NCI-H510A treated with DMSO at 0.1 percent for 48 hours (cell line): ENCODE measurements at regions not wholly inside any gene's neighbourhood (a gene's known extent, or its start where the extent isn't known, plus 50 kb on each side); places are given as distances from the start of the nearest gene placed in this dataset.
"Not testable (repeated sequence)": the region's sequence is repeated elsewhere in the genome, so short reads cannot be mapped to it uniquely, and the experiment has no call there.

Experiments
- DNase-seq: peaks from one replicate; lab custom pipeline; 2025; lab: John Stamatoyannopoulos, UW

DNA sequence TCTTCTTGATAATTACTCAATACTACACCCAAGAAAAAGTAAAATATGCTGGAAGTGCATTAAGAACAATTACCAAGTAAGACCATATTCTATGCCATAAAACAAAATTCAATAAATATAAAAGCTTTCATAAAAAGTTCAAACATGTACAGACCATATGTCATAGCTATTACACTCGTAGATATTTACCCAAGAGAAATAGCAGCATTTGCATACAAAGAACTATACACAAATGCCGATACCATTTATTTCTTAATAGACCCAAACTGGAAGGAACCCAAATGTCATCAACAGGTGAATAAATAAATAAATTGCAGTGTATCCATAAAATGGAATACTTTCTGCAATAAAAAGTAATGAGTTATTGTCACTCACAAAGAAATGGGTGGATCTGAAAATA is 78.3 kb upstream of the SLC16A7 start:
- DNase-seq = no peak

- DNase-seq = no peak
These were observed 94.9 kb upstream of the SLC16A7 start for GRCh38 chr12:59500915-59501314.

DNA sequence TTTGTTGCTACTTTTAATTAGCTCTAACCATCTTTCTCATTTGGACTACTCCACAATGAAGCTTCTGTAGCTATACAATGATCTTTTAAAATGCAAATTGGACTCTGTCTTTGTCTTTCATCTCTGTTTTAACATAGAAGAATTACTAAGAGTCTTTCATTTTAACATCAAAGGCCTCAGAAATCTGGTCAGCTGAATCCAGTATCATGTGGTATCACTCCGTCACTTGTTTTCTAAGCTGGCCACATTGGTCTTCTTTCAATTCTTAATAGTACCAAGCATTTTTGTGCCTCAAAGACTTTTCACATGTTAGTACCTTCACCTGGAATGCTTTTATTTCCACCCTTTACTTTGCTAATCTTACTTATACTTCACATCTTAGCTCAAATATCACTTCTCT is 95.5 kb upstream of the SLC16A7 start:
- no peak for DNase-seq

- no peak for DNase-seq
These were observed 96.1 kb upstream of the SLC16A7 start for GRCh38 chr12:59499774-59500173.

GRCh38 chr12:59494617-59495016 is 101.2 kb upstream of the SLC16A7 start:
- no peak for DNase-seq

DNA sequence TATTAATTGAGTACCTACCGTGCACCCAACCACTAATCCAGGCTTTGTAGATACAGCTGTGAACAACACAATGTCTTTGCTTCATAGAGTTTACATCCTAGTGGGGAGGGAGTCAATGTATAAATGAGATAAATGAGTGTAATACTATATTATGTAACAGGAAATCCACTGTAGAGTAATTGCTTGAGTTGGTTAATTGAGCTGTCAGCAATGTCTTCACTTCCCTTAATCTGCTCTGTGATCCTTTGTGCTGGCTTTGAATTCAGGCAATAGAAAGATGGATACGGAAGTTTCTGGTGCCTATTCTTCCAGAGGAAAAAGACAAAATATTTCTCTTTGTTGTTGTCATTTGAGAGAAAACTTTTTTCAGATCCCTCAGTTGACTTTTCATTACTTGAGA is 104.0 kb upstream of the SLC16A7 start:
- no peak for DNase-seq

DNA sequence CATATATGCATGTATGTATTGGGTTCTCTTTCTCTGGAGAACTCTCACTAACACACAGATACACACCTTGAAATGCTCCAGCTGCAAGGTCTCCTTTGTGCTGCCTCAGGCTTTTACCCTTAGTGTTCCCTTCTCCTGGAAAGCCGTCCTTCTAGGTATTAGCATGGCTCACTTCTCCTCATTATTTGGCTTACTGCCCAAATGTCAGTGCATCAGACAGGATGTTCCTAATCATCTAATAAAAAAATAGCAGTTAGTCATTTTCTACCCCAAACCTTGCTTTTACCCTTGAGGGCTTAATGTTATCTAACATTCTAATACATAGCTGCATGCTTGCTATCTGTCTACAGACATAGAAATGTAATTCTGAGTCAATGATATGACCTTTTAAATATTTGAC is 109.0 kb upstream of the SLC16A7 start:
- DNase-seq = no peak

GRCh38 chr12:59484575-59484974 is 111.3 kb upstream of the SLC16A7 start:
- DNase-seq = no peak

DNA sequence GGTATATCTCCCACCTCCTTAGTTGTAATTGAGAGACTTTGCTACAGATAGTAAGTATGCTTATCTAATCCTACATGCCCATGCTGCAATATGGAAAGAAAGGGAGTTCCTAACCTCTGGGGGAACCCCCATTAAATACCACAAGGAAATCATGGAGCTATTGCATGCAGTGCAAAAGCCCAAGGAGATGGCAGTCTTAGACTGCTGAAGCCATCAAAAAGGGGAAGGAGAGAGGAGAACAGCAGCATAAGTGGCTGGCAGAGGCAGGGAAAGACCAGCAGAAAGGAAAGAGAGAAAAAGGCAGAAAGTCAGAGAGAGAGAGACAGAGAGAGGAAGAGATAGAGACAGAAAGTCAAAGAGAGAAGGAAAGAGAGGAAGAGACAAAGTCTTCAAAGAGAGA is 121.6 kb upstream of the SLC16A7 start:
- not testable (repeated sequence) for DNase-seq

DNA sequence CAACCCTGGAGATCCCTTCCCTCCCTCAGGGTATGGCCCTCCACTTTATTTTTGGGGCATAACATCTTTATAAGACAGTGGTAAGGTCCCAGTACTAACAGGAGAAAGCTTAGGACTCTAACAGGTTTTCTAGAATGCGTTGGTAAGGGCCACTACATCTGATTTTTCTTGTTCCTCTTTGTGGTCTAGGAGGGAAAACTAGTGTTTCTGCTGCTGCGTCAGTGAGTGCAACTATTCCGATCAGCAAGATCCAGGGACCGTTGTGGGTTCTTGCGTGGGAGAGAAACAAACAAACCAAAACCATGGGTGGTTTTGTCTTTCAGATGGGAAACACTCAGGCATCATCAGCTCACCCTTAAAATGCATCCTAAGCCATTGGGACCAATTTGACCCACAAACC is 123.6 kb upstream of the SLC16A7 start:
- no peak for DNase-seq

- DNase-seq = no peak
These were observed 135.7 kb upstream of the SLC16A7 start for GRCh38 chr12:59459966-59460660.

DNA sequence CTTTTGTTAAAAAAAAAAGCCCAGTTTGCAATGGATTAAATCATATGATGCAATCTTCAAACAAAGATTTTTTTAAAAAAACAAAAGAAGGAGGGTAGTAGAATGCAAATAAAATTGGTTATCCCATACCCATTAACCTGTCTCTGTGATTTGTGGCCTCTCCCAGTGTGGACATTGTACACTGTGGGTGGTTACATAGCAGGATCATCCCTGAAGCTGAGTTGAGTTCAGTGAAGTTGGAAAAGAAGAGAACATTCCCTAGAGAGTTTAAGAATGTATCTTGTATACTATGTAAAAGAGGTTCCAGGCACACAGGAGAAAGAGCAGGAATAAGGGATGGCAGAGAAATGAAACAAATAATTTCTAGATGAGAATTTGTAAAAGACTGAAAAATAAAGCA is 142.4 kb upstream of the SLC16A7 start:
- DNase-seq = no peak

DNA sequence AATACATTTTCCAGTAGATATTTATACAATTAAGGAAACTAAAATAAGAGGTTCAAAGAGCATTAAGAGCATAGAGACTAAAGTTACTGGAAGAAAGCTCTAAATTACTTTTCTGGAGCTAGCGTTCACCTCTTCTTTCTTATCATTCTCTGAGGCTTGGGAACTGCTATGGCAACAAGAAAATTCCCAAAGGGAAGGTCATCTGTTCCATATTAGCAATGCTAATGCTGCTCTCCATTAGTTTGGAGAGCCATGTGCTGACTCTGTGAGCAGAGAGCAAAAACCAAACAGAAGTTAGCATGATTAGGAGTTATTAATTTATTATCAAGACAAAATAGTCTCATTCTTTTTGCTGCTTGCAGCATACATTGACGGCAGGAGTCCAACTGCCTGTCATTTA is 143.1 kb upstream of the SLC16A7 start:
- DNase-seq = no peak

DNA sequence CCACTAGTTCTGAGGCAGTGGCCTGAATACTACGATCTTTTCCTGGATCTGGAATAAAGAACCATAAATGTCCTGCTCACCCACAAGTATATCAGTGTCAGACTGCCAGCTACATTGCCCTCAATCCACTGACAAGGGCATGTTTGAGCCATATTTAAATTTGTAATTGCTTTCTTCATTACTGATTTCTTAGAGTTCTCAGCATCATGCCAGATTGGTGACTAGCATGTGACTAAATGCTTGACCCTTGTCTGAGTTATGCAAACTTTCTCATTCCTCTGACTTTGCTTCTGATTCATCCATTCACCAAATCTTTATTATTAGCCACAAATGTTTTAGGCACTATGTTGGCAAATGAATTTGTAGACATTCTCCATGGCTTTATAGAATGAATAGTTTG is 143.6 kb upstream of the SLC16A7 start:
- DNase-seq = no peak

- no peak for DNase-seq
These were observed 149.7 kb upstream of the SLC16A7 start for GRCh38 chr12:59446116-59446515.

GRCh38 chr12:59444932-59445331 is 150.9 kb upstream of the SLC16A7 start:
- no peak for DNase-seq

DNA sequence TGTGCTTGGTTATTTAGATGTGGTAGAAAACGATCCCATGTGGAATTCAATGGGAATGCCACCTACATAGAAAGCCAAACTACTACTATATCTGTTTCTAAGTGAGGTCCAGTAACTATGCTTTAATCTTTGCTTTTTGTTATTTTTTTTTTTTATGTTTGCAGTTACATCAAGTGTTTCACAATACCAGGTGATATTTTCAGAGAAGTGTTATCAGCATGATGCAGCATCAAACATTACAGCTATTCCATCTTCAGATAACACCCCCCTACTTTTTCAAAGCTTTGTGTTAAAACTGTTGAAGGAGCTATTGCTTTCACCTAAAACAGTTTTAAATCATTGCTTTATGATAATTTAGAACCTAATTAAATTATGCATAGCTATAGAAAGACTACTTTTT is 163.8 kb upstream of the SLC16A7 start:
- no peak for DNase-seq

GRCh38 chr12:59431266-59431665 is 164.6 kb upstream of the SLC16A7 start:
- peak; percentile 13 for DNase-seq

- no peak for DNase-seq
These were observed 166.1 kb upstream of the SLC16A7 start for GRCh38 chr12:59429766-59430165.

- no peak for DNase-seq
These were observed 170.0 kb upstream of the SLC16A7 start for GRCh38 chr12:59425798-59426197.

- not testable (repeated sequence) for DNase-seq
These were observed 171.2 kb upstream of the SLC16A7 start for GRCh38 chr12:59424666-59425065.

GRCh38 chr12:59414051-59414450 is 181.8 kb upstream of the SLC16A7 start:
- no peak for DNase-seq

GRCh38 chr12:59408431-59408830 is 187.4 kb upstream of the SLC16A7 start:
- DNase-seq = no peak

- no peak for DNase-seq
These were observed 188.0 kb upstream of the SLC16A7 start for GRCh38 chr12:59407799-59408198.

- DNase-seq = no peak
These were observed 189.8 kb upstream of the SLC16A7 start for GRCh38 chr12:59405992-59406391.
